ENCODE measurements at regions not wholly inside any gene's neighbourhood (a gene's known extent, or its start where the extent isn't known, plus 50 kb on each side); places are given as distances from the start of the nearest gene placed in this dataset.

- no peak for DNase-seq (ENCODE audit: low read depth in 2 of 2)
Measured at GRCh38 chr16:86041215-86041614, 142.3 kb downstream of the IRF8 start.

GRCh38 chr16:86041807-86042206 is 142.8 kb downstream of the IRF8 start:
- no peak for DNase-seq (ENCODE audit: low read depth in 2 of 2)

- no peak for DNase-seq (ENCODE audit: low read depth in 2 of 2)
Measured at GRCh38 chr16:86042393-86042792, 143.4 kb downstream of the IRF8 start.

GRCh38 chr16:86042996-86043725 is 144.2 kb downstream of the IRF8 start:
- DNase-seq (ENCODE audit: low read depth in 2 of 2): no peak

DNA sequence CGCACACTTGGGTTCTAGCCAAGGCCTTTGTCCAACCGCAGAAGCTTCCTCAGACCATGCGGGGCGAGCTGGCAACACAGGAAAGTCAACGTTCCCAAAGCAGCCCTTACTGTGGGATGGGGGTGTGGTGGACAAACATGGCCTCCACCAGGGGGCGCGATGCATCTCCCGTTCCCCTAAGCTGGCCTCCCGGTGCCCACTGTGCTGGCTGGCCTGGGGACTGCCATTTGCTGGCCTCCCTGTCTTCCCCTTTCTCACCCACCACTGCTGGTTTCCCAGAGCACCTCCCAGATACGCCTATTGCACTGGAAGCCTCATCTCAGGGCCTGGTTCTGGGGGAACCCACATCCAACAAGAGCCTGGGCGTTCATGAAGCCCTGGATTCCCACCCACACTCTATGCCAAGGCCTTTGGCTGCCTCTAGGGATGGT is 145.3 kb downstream of the IRF8 start:
- no peak for DNase-seq (ENCODE audit: low read depth in 2 of 2)

GRCh38 chr16:86044881-86045590 is 146.1 kb downstream of the IRF8 start:
- DNase-seq (ENCODE audit: low read depth in 2 of 2): no peak

DNA sequence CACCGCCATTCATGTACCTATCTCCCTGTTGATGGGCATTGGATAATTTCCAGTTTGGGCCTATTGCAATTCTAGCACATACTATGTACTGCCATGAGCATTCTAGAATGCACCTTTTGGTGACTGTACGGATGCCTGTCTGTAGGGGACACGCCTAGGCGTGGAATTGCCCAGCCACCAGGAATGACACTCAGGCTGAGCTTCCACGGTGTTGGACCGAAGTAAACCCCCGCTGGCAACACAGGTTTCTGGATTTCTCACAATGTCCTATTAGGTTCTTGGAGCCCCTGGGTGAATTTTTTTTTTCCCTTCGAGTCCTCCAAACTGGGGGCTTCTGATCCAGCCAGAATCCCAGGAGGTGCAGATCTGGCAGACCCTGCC is 146.6 kb downstream of the IRF8 start:
- DNase-seq (ENCODE audit: low read depth in 2 of 2): no peak

GRCh38 chr16:86046026-86046425 is 147.1 kb downstream of the IRF8 start:
- no peak for DNase-seq (ENCODE audit: low read depth in 2 of 2)

DNA sequence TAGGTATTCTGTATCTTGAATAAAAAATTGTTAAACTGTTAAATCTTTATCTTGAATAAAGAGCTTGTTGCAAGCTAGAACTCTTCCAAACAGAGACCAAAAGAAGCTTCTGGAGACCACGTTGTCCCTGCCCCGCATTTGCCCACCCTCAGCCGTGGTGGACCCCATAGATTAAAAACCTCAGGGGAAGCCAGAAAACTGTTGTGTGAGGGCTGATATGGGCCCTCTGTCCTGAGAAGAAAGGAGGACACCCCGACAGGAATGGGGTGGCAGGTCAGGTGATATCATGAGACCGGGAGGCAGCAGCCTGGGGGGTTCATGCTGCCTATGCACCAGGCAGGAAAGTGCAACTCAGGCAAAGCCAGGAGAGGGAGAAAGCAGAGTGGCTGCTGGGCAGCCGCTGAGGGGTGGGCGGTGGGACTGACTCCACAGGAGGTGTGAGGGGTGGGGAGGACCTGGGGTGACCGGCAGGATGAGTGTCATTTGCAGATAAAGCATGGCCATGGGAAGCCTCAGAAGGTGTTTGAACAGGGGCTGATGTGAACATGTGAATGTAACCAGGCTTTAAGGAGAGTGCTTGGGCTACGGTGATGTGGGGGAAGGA is 147.8 kb downstream of the IRF8 start:
- no peak for DNase-seq (ENCODE audit: low read depth in 2 of 2)

DNA sequence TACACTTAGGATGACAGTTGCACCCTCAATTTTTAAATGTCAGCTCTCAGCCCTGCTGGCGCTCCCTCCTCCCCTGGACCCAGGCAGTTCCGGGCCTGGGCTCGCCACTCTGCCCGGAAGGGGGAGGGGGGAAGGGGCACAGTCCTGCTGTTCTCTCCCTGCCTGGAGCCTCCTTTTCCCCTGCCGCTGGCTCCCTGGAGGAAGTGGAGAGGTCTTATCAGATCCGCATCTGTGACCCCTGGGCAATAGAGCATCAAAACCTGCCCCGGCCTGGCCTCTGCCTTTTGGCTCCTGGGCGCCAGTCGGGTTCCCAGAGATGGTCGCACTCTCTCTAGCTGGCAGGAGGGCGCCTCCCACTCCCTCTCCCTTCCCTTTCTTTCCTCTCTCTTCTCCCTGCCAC is 149.3 kb downstream of the IRF8 start:
- DNase-seq (ENCODE audit: low read depth in 2 of 2): no peak

- DNase-seq (ENCODE audit: low read depth in 2 of 2): no peak
Measured at GRCh38 chr16:86048882-86049585, 150.1 kb downstream of the IRF8 start.

GRCh38 chr16:86049641-86050040 is 150.7 kb downstream of the IRF8 start:
- no peak for DNase-seq (ENCODE audit: low read depth in 2 of 2)

- no peak for DNase-seq (ENCODE audit: low read depth in 2 of 2)
Measured at GRCh38 chr16:86050111-86050510, 151.1 kb downstream of the IRF8 start.

- DNase-seq (ENCODE audit: low read depth in 2 of 2): no peak
Measured at GRCh38 chr16:86050591-86051367, 151.8 kb downstream of the IRF8 start.

DNA sequence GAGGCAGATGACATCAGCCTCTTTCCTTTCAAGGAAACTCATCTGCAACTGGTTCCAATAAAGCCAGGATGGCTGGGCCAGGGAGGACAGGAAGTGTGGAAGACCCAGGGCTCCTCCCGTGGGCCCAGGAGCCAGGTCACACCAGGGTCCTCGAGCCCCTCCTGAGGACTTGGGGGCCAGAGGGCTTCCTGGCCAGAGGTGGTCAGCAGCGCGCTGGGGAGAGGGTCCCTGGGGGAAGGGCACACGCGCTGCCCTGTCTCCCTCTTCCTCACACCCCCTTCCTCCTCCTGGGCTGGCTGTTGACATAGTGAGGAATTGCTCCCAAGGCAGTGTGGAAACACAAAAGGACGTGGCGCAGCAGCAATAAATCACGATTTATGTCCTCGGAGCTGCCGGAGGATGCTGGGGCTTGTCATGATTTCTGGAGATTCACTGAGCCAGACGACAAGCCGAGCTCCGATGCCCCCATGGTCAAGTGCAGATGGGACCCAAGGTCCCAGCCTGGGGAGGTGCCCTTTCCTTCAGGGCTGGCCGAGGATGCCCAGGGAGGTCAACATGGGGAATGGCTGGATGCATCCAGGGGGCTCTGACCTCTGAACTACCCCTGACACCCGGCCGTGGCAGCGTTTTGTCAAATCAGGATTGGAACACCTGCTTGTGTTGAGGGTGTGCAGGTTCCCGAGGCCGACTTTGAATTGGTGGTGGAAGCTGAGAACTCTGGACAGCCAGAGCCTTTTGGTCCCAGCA is 152.6 kb downstream of the IRF8 start:
- DNase-seq (ENCODE audit: low read depth in 2 of 2): no peak

DNA sequence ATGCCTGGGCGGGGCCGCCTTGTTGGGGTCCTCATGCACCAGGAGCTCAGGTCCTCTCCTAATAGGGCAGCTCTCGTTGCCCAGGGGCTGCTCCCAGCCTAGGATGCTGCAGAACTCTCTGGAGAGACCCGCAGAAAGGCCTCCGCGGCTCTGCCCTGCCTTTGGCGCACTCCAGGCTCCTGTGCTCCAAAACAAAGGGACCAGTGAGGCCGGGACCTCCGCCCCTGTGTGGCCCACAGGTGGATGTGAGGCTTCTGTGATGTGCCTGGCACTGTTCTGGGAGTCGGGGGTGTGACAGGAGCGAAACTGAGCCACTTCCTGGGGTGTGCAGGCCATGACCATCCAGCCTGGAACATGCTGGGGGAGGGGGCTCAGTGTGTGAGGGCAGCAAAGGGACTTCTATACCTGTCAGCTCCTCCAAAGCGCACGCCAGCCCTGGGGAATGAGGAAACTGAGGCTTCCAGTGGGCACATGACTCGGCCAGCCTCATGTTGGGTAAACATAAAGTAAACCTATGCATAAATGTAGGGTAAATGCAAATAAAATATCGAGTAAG is 153.2 kb downstream of the IRF8 start:
- DNase-seq (ENCODE audit: low read depth in 2 of 2): no peak

- no peak for DNase-seq (ENCODE audit: low read depth in 2 of 2)
Measured at GRCh38 chr16:86052926-86053325, 154.0 kb downstream of the IRF8 start.

DNA sequence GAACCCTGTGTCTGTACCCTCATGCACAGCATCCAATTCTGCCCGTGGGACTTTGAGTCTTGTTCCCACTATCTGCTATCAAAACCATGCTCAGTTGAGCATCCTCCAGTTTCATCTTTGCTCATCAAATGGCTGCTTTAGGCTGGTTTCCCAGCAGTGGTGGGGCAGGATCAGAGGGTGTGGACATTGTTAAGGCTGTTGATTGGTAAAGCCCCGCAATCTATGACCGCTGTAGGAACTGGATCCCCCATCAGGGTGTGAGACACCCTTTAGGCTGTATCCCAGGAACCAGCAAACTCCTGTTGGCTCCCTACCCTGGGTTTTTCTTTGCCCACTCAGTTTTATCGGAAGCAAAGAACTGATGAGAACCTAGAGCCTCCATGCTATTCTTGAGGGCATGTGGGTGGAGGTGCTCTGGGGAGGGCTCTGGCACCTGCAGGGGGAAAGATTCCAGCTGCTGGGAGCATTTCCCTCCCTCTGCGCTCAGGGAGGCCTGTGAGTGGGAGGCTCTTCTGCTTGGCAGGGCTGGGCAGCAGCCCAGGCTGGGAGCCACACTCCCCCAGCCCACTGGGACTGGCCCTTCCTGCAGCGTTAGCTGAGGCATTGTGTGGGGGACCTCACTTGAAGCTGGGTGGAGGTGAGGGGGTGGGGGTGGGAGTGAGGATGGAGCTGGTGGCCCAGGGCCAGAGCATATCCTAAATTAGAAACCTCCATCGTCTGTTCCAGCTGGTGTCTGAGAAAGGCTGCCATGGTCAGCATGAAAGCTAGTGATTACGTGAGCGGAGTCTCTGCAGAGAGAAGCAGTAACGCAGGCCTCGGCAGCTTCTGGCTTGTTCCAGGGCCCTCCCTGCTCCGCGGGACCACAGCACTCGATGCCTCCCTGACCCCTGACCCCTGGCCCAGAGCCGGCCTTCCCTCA is 160.6 kb downstream of the IRF8 start:
- DNase-seq (ENCODE audit: low read depth in 2 of 2): no peak

Measured in fibroblast of skin of left quadriceps (primary cell).